Suprapubic skin (tissue), 4 donors: ENCODE measurements at regions not wholly inside any gene's neighbourhood (a gene's known extent, or its start where the extent isn't known, plus 50 kb on each side); places are given as distances from the start of the nearest gene placed in this dataset.

Experiments used
- EP300 ChIP-seq: sonication (generic); formaldehyde crosslinking; IDR thresholded peaks from one replicate; pipeline ENCODE4 v1.6.1; 2017; ENCODE audit warnings: antibody characterized with exemption
- POLR2AphosphoS5 ChIP-seq, 3 donors: sonication (generic); formaldehyde crosslinking; IDR thresholded peaks; one replicate each; pipeline ENCODE4 v1.6.1; 2017; ENCODE audit warnings: antibody characterized with exemption in 3 of 3
- TF ChIP-seq, protein P1 (sequence below), 2 donors: fragments of 200-600 bp in 1 of 2; fragments of 450-650 bp in 1 of 2; sonication (generic) in 1 of 2; IDR thresholded peaks; one replicate each; pipeline ENCODE4 v1.5.1; 2016 to 2019; ENCODE audit warnings: antibody characterized with exemption in 2 of 2, mild to moderate bottlenecking in 1 of 2, moderate library complexity in 1 of 2

DNA sequence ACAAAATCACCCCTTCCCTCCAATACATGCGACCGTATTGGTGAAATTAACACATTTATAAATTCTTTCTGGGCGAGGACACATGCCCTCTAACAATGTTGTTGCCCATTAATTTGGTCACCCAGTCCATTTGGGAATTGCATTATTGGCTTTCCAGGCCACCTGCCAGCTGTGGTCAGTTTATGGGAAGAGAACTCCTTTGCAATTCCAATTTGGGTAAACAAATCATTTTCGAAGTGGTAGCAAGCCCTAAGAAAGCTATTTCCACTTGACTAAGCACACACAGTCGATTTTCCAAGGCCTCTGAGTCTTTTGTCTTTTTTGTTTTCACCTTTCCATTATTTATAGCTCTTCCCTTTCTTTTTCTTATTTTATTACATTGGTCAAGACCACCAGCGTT is 362.3 kb upstream of the RGMA start:
- TF ChIP-seq EP300: no peak
- TF ChIP-seq, protein P1, sequence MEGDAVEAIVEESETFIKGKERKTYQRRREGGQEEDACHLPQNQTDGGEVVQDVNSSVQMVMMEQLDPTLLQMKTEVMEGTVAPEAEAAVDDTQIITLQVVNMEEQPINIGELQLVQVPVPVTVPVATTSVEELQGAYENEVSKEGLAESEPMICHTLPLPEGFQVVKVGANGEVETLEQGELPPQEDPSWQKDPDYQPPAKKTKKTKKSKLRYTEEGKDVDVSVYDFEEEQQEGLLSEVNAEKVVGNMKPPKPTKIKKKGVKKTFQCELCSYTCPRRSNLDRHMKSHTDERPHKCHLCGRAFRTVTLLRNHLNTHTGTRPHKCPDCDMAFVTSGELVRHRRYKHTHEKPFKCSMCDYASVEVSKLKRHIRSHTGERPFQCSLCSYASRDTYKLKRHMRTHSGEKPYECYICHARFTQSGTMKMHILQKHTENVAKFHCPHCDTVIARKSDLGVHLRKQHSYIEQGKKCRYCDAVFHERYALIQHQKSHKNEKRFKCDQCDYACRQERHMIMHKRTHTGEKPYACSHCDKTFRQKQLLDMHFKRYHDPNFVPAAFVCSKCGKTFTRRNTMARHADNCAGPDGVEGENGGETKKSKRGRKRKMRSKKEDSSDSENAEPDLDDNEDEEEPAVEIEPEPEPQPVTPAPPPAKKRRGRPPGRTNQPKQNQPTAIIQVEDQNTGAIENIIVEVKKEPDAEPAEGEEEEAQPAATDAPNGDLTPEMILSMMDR (IDR thresholded peaks at IDR 0.05): no peak
- TF ChIP-seq POLR2AphosphoS5 (IDR thresholded peaks at IDR 0.05): no peak
